ENCODE measurements at regions not wholly inside any gene's neighbourhood (a gene's known extent, or its start where the extent isn't known, plus 50 kb on each side); places are given as distances from the start of the nearest gene placed in this dataset.

DNA sequence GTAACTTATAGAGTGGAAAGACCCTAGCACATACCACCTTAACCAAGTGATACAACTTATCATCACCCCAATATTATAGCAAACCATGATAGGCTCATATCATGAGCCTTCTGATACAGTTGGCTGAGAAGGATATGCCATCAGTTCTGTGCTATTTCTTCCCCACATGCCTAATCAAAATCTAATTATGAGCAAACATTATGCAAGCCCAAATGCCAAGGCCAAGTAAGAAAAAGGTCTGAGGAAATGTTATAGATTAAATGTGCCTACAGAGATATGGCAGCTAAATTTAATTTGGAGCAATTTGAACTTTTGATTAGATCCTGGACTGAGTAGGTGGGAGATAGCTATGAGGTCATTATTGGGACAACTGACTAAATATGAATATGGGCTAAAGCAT, 225.9 kb upstream of the PMFBP1 start:
- H3K9me3 ChIP-seq (ENCODE audit: control insufficient read depth in 1 of 2, insufficient read depth in 1 of 2, low read depth in 1 of 2, low read length in 2 of 2) = no peaks in the 10 kb centered on the region; a peak in 1 of 4 replicates
- intact Hi-C loops (cut with micrococcal nuclease) = no loop called here
- H4K20me1 ChIP-seq (ENCODE audit: insufficient read depth) = no peaks in the 10 kb centered on the region
- POLR2A ChIA-PET = no interaction called here
- no peaks in the 10 kb centered on the region for H3K27me3 ChIP-seq (ENCODE audit: insufficient read depth, low read length)
- ATAC-seq (no peak), DNase-seq (ENCODE audit: low read depth, low spot score) (no peak)
- no peaks in the 10 kb centered on the region for H3K79me2 ChIP-seq (ENCODE audit: insufficient read depth, low read length)
- CTCF ChIA-PET = no interaction called here
- no TSS peak for BruUV-seq (replicated peaks)
- H3K9ac ChIP-seq (ENCODE audit: low read length) = no peak overlapping the region
- no peaks in the 10 kb centered on the region for H3K4me1 ChIP-seq (ENCODE audit: control insufficient read depth in 1 of 2, insufficient read depth in 2 of 2, low read length in 2 of 2)
- no peak overlapping the region for H3K4me3 ChIP-seq (replicated peaks in 1 of 2; ENCODE audit: low read depth in 1 of 2, low read length in 2 of 2)
- RAD21 ChIA-PET (ENCODE audit: low non-redundant PET in 1 of 2, low total read pairs in 2 of 2, uncharacterized antibody in 2 of 2, unreplicated experiment in 2 of 2) = no interaction called here
- H2AFZ ChIP-seq (ENCODE audit: low read depth, low read length, poor library complexity, severe bottlenecking) = no peak overlapping the region
- no peak for TF ChIP-seq ZFX (IDR thresholded peaks at IDR 0.05)
- no peak for TF ChIP-seq JUND (IDR thresholded peaks at IDR 0.05)
- TF ChIP-seq, protein P1, sequence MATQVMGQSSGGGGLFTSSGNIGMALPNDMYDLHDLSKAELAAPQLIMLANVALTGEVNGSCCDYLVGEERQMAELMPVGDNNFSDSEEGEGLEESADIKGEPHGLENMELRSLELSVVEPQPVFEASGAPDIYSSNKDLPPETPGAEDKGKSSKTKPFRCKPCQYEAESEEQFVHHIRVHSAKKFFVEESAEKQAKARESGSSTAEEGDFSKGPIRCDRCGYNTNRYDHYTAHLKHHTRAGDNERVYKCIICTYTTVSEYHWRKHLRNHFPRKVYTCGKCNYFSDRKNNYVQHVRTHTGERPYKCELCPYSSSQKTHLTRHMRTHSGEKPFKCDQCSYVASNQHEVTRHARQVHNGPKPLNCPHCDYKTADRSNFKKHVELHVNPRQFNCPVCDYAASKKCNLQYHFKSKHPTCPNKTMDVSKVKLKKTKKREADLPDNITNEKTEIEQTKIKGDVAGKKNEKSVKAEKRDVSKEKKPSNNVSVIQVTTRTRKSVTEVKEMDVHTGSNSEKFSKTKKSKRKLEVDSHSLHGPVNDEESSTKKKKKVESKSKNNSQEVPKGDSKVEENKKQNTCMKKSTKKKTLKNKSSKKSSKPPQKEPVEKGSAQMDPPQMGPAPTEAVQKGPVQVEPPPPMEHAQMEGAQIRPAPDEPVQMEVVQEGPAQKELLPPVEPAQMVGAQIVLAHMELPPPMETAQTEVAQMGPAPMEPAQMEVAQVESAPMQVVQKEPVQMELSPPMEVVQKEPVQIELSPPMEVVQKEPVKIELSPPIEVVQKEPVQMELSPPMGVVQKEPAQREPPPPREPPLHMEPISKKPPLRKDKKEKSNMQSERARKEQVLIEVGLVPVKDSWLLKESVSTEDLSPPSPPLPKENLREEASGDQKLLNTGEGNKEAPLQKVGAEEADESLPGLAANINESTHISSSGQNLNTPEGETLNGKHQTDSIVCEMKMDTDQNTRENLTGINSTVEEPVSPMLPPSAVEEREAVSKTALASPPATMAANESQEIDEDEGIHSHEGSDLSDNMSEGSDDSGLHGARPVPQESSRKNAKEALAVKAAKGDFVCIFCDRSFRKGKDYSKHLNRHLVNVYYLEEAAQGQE (IDR thresholded peaks at IDR 0.05; ENCODE audit: low read depth) = no peak
- TF ChIP-seq TCF7L2 (IDR thresholded peaks at IDR 0.05; ENCODE audit: borderline replicate concordance, extremely low read depth, insufficient read depth, insufficient read length) = no peak
- TF ChIP-seq POLR2AphosphoS5 (IDR thresholded peaks at IDR 0.05; ENCODE audit: low read depth, low read length) = no peak
- TF ChIP-seq SRF (IDR thresholded peaks at IDR 0.05; ENCODE audit: low read depth) = no peak
- TF ChIP-seq EZH2 (IDR thresholded peaks at IDR 0.05) = no peak
- no peak for TF ChIP-seq EGR1 (IDR thresholded peaks at IDR 0.05; ENCODE audit: low read depth)
- no peak for TF ChIP-seq CBX3 (IDR thresholded peaks at IDR 0.05; ENCODE audit: low read depth)
- TF ChIP-seq, protein P2, sequence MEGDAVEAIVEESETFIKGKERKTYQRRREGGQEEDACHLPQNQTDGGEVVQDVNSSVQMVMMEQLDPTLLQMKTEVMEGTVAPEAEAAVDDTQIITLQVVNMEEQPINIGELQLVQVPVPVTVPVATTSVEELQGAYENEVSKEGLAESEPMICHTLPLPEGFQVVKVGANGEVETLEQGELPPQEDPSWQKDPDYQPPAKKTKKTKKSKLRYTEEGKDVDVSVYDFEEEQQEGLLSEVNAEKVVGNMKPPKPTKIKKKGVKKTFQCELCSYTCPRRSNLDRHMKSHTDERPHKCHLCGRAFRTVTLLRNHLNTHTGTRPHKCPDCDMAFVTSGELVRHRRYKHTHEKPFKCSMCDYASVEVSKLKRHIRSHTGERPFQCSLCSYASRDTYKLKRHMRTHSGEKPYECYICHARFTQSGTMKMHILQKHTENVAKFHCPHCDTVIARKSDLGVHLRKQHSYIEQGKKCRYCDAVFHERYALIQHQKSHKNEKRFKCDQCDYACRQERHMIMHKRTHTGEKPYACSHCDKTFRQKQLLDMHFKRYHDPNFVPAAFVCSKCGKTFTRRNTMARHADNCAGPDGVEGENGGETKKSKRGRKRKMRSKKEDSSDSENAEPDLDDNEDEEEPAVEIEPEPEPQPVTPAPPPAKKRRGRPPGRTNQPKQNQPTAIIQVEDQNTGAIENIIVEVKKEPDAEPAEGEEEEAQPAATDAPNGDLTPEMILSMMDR (IDR thresholded peaks at IDR 0.05 in 2 of 3, conservative IDR thresholded peaks at IDR 0.05 in 1 of 3; ENCODE audit: borderline replicate concordance in 1 of 3, insufficient read depth in 1 of 3, low read depth in 2 of 3, low read length in 2 of 3) = no peak
- no peak for TF ChIP-seq ZNF274 (IDR thresholded peaks at IDR 0.05; ENCODE audit: low read depth, low read length)
- TF ChIP-seq, protein P3, sequence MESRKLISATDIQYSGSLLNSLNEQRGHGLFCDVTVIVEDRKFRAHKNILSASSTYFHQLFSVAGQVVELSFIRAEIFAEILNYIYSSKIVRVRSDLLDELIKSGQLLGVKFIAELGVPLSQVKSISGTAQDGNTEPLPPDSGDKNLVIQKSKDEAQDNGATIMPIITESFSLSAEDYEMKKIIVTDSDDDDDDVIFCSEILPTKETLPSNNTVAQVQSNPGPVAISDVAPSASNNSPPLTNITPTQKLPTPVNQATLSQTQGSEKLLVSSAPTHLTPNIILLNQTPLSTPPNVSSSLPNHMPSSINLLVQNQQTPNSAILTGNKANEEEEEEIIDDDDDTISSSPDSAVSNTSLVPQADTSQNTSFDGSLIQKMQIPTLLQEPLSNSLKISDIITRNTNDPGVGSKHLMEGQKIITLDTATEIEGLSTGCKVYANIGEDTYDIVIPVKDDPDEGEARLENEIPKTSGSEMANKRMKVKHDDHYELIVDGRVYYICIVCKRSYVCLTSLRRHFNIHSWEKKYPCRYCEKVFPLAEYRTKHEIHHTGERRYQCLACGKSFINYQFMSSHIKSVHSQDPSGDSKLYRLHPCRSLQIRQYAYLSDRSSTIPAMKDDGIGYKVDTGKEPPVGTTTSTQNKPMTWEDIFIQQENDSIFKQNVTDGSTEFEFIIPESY (IDR thresholded peaks at IDR 0.05; ENCODE audit: extremely low read depth, insufficient replicate concordance, low read length) = no peak
- no peak for TF ChIP-seq YY1 (IDR thresholded peaks at IDR 0.05; ENCODE audit: extremely low read depth, insufficient replicate concordance, low read depth, low read length)
- TF ChIP-seq CEBPB (IDR thresholded peaks at IDR 0.05; ENCODE audit: low read depth) = no peak
- no peak for TF ChIP-seq FOSL1 (IDR thresholded peaks at IDR 0.05; ENCODE audit: low read depth)
- TF ChIP-seq, protein P4, sequence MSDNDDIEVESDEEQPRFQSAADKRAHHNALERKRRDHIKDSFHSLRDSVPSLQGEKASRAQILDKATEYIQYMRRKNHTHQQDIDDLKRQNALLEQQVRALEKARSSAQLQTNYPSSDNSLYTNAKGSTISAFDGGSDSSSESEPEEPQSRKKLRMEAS (IDR thresholded peaks at IDR 0.05) = no peak
- no peak for TF ChIP-seq POLR2A (IDR thresholded peaks at IDR 0.05; ENCODE audit: borderline replicate concordance, extremely low read depth, insufficient read depth, insufficient read length)
- TF ChIP-seq SP1 (IDR thresholded peaks at IDR 0.05; ENCODE audit: low read depth) = no peak
- TF ChIP-seq, protein P5, sequence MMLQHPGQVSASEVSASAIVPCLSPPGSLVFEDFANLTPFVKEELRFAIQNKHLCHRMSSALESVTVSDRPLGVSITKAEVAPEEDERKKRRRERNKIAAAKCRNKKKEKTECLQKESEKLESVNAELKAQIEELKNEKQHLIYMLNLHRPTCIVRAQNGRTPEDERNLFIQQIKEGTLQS (IDR thresholded peaks at IDR 0.05) = no peak
- TF ChIP-seq ELF1 (IDR thresholded peaks at IDR 0.05; ENCODE audit: borderline replicate concordance, low read depth) = no peak
- no peak overlapping the region for H3K4me2 ChIP-seq (ENCODE audit: low read length)
- no peaks in the 10 kb centered on the region for H3K9me2 ChIP-seq (ENCODE audit: insufficient read depth)
- no peaks in the 10 kb centered on the region for H3K36me3 ChIP-seq (ENCODE audit: control insufficient read depth in 1 of 2, insufficient read depth in 2 of 2, low read length in 2 of 2)
- no peak overlapping the region for H3K27ac ChIP-seq (ENCODE audit: low read depth, low read length)

Data from HCT116 (cell line).